LNCAP (cell line): ENCODE measurements at regions not wholly inside any gene's neighbourhood (a gene's known extent, or its start where the extent isn't known, plus 50 kb on each side); places are given as distances from the start of the nearest gene placed in this dataset.

Experiments used
- TF ChIP-seq, protein P1 (sequence below): fragments of 450-650 bp; IDR thresholded peaks from 2 replicates; pipeline ENCODE4 v1.5.1; 2017; ENCODE audit warnings: mild to moderate bottlenecking

DNA sequence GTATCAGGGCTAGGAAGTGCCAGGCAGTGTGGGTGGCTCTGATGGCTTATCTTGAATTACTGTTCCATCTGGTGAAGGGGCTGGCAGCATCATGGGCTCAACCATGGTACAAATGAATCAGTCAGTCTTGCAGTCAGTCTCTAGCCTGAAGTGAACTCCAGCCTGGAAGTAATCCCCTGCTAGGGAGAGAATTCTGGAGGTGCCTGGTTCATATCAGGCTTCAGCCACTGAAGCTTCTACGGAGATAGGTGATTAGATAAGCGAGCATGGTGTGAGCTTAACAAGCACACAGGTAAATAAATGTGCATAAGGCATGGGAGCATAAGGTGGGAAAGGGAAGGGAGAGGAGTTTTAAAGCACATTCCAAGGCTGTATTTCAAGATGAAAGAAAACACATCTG lies 541.7 kb downstream of the MBD2 start:
- TF ChIP-seq, protein P1, sequence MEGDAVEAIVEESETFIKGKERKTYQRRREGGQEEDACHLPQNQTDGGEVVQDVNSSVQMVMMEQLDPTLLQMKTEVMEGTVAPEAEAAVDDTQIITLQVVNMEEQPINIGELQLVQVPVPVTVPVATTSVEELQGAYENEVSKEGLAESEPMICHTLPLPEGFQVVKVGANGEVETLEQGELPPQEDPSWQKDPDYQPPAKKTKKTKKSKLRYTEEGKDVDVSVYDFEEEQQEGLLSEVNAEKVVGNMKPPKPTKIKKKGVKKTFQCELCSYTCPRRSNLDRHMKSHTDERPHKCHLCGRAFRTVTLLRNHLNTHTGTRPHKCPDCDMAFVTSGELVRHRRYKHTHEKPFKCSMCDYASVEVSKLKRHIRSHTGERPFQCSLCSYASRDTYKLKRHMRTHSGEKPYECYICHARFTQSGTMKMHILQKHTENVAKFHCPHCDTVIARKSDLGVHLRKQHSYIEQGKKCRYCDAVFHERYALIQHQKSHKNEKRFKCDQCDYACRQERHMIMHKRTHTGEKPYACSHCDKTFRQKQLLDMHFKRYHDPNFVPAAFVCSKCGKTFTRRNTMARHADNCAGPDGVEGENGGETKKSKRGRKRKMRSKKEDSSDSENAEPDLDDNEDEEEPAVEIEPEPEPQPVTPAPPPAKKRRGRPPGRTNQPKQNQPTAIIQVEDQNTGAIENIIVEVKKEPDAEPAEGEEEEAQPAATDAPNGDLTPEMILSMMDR, result no peak

DNA sequence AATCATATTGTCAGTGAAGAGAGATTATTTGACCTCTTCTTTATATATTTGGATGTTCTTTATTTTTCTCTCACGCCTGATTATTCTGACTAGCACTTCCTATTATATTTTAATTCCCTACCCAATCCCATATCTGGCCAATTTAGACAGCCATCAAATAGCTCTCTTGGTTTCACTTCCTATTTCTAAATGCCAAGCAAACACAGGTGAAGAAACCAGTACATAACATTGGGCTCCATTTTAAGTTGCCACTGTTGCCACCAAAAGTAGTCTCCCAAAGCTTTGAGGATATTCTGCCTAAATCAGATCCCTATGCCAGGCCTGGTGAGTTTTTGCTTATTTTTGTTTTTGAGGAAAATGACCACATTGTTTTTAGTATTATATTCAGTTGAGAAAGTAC lies 547.0 kb downstream of the MBD2 start:
- TF ChIP-seq, protein P1, result no peak

DNA sequence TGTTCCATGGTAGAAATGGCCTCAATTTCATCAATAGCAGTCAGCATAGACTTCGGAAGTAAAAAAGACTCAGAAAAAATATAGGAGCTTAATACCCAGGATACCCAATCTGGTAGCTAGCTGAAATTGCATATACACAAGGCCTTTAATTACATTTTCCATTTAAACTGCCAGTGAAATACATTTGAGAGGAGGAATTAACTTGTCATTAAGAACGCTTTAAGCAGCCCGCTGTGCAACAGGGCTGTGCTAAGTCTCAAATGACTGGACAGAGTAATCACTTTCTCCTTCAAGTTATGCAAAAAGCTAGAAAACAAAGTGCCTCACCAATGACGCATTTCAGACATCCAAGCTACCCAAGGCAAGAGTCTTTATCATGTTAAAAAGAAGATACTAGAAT lies 558.8 kb downstream of the MBD2 start:
- TF ChIP-seq, protein P1, result no peak

DNA sequence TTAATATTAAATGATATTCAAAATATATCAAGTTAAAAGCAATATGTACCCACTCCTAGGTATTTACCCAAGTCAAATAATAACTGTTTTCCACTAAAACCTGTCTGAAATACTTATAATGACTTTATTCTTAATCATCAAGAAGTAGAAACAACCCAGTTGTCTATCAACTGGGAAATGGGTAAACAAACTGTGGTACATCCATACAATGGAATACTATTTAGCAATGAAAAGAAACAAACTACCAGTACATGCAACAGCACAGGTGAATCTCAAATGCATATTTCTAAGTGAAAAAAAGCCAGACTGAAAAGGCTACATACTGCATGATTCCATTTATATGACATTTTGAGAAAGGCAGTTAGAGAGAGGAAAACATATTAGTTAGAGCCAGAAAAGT lies 559.9 kb downstream of the MBD2 start:
- TF ChIP-seq, protein P1, result no peak

DNA sequence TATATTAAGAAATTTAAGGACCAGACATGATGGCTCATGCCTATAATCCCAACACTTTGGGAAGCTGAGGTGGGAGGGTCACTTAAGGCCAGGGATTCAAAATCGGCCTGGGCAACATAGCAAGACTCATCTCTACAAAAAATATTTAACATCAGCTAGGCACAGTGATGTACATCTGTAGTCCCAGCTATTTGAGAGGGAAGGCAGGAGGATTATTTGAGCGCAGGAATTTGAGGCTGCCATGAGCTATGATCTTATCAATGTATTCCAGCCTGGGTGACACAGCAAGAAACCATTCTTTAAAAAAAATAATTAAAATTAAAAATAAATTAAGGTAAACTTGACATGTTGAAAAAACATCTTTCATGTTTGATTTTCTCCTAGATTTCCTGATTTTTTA lies 564.2 kb downstream of the MBD2 start:
- TF ChIP-seq, protein P1, result no peak

DNA sequence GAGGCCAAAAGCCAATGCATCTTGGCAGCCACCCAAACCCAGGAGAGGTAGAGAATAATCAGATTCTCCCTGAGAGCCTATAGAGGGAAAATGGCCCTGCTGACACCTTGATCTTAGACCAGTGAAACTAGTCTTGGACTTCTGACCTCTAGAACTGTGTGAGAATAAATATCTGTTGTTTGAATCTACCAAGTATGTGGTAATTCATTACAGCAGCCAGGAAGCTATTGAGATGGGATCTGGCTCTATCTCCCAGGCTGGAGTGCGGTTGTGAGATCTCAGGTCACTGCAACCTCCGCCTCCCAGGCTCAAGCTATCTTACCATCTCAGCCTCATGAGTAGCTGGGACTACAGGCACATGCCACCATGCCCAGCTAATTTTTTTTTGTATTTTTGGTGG lies 567.2 kb downstream of the MBD2 start:
- TF ChIP-seq, protein P1, result no peak

DNA sequence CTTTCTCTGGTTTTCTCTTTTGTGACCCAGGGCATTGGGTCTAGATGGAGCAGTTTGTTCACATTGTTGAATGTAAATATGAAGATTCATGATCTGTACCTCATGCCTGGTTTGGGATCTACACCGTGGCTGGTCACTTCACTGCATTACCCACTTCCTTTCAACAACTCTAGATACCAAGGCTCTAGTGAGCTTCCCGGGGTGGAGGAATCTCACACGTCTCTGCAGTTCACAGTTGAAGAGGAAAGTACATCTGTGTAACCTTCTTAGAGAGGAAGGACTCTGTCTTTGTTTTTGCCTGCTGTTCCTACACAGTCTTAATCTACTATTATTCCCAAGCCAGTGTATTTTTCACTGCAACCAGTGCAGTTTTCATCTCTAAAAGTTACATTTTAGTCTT lies 574.8 kb downstream of the MBD2 start:
- TF ChIP-seq, protein P1, result no peak

DNA sequence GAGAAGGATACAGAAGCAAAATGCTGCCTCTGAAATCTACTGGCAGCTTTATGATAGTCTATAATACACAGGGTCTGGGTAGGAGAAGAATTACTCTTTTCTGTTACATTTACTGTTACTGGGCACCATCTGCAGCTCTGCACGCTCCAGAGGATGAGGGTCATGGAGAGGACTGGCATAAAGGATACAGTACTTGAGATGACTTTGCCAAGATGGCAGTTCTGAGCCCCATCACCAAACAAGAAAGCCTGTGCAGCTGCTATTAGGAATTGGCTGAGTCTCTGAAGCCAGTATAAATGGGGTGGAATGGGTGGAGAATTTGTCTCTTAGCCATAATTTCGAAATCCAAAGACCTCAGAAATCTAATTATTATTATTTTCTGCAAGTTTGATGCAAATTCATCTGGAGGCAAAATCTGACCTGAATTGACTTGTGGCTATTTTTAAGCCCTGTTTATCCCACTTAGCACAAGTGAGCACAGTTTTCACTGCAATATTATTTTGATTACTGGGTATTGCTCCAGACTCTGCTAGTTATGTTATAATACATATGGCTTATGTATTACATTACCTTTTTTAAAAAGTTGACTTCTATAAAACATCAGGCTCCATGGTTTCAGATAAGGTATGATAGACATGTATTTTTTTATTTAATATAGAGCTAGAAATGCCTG lies 579.5 kb downstream of the MBD2 start:
- TF ChIP-seq, protein P1, result no peak
